Left lung (tissue), 4 donors: ENCODE measurements at regions not wholly inside any gene's neighbourhood (a gene's known extent, or its start where the extent isn't known, plus 50 kb on each side); places are given as distances from the start of the nearest gene placed in this dataset.

Experiments used
- ATAC-seq: fragments of 200-7000 bp; cut with Tn5 transposase; one replicate; pipeline ENCODE4 v1.9.1; 2020; ENCODE audit warnings: moderate library complexity
- DNase-seq, 4 donors: peaks; one replicate each; pipeline ENCODE4 v3.0.0-alpha.2; 2013 to 2020
- H3K27ac ChIP-seq, 2 donors: fragments of 200-600 bp; sonication (generic) in 1 of 2; one replicate each; pipeline versions ENCODE4 v1.5.0 to v1.8.0; 2020 to 2021
- H3K27me3 ChIP-seq, 2 donors: fragments of 200-600 bp; sonication (generic) in 1 of 2; one replicate each; pipeline versions ENCODE4 v1.5.0 to v1.8.0; 2020 to 2021
- H3K36me3 ChIP-seq, 2 donors: fragments of 200-600 bp; sonication (generic) in 1 of 2; one replicate each; pipeline versions ENCODE4 v1.5.0 to v1.8.0; 2020 to 2021
- H3K4me1 ChIP-seq, 2 donors: fragments of 200-600 bp; one replicate each; pipeline ENCODE4 v1.8.0; 2021
- H3K4me3 ChIP-seq, 2 donors: fragments of 200-600 bp; sonication (generic) in 1 of 2; one replicate each; pipeline versions ENCODE4 v1.5.0 to v1.8.0; 2020 to 2021; ENCODE audit warnings: mild to moderate bottlenecking in 1 of 2
- H3K9me3 ChIP-seq, 2 donors: fragments of 200-600 bp; sonication (generic) in 1 of 2; one replicate each; pipeline versions ENCODE4 v1.5.0 to v1.8.0; 2020 to 2021
- intact Hi-C, 2 donors: fragments of 100-400 bp; cut with DNase I; formaldehyde crosslinking; loops; one replicate each; pipeline versions ENCODE4 v1.11.2 to v1.14.2; 2022
- TF ChIP-seq, protein P1 (sequence below), 2 donors: fragments of 200-600 bp; sonication (generic) in 1 of 2; IDR thresholded peaks; one replicate each; pipeline versions ENCODE4 v1.5.0 to v1.8.0; 2021; ENCODE audit warnings: antibody characterized with exemption in 2 of 2
- donor health status: DM: no; HTN: yes; CAD: no.
- donor health status: DM: no; HTN: no; CAD: no.

DNA sequence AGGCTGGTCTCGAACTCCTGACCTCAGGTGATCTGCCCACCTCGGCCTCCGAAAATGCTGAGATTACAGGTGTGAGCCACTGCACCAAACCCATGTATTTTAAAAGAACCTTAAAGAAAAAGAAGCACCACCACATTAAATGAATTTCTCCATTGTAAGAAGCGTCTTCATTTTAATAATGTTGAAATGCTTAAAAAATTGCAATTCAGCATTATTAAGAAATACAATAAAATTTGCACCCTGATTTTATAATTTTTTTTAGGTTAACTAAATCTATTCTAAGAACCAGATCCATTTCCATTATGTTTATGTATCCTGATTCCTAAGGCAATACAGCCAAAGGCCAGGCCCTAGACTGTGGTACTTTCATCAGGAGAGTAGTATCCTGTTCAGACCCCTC lies 167.2 kb downstream of the BTC start:
- H3K27ac ChIP-seq, result no peak overlapping the region
- DNase-seq (no peak), ATAC-seq (no peak)

DNA sequence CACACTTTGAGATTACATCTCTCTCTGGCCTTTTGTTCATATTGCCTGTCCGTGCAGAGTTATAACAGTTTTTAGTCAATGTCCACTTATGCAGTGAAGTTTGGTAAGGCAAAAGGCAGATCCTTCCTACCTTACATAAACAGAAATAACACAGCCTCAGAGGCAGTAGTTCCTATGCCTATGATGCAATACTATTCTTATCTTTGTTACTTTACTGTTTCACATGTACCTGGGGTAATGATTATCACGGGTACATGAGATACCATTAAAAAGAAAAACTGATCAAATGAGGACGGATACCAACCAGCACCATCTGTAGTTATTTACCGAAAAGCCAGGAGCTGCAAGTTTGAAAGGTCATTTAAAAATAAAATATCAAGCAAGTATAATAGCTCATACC lies 166.8 kb downstream of the BTC start:
- TF ChIP-seq, protein P1, sequence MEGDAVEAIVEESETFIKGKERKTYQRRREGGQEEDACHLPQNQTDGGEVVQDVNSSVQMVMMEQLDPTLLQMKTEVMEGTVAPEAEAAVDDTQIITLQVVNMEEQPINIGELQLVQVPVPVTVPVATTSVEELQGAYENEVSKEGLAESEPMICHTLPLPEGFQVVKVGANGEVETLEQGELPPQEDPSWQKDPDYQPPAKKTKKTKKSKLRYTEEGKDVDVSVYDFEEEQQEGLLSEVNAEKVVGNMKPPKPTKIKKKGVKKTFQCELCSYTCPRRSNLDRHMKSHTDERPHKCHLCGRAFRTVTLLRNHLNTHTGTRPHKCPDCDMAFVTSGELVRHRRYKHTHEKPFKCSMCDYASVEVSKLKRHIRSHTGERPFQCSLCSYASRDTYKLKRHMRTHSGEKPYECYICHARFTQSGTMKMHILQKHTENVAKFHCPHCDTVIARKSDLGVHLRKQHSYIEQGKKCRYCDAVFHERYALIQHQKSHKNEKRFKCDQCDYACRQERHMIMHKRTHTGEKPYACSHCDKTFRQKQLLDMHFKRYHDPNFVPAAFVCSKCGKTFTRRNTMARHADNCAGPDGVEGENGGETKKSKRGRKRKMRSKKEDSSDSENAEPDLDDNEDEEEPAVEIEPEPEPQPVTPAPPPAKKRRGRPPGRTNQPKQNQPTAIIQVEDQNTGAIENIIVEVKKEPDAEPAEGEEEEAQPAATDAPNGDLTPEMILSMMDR (IDR thresholded peaks at IDR 0.05), result no peak
- Histone ChIP-seq H3K36me3 (no peaks in the 10 kb centered on the region), H3K4me1 (peaks cover 10 to 76% of the 10 kb centered on the region in 2 donors), H3K4me3 (no peak overlapping the region), H3K27ac (no peak overlapping the region), H3K9me3 (no peaks in the 10 kb centered on the region), H3K27me3 (no peaks in the 10 kb centered on the region)
- intact Hi-C loops, result no loop called here
- ATAC-seq, result no peak
- DNase-seq, result no peak

More for the DNA sequence above, 167.2 kb downstream of the BTC start:
- TF ChIP-seq, protein P1 (IDR thresholded peaks at IDR 0.05), result no peak
- no peaks in the 10 kb centered on the region for H3K9me3 ChIP-seq
- no peaks in the 10 kb centered on the region for H3K36me3 ChIP-seq
- H3K4me3 ChIP-seq, result no peak overlapping the region
- peaks cover 10 to 72% of the 10 kb centered on the region in 2 donors for H3K4me1 ChIP-seq
- intact Hi-C loops, result no loop called here
- no peaks in the 10 kb centered on the region for H3K27me3 ChIP-seq

GRCh38 chr4:74628852-74629620 lies 165.3 kb downstream of the BTC start:
- no peaks in the 10 kb centered on the region for H3K9me3 ChIP-seq
- peak; percentile 36 for ATAC-seq
- H3K4me1 ChIP-seq, result peaks cover 9 to 73% of the 10 kb centered on the region in 2 donors
- no peaks in the 10 kb centered on the region for H3K27me3 ChIP-seq
- intact Hi-C loops, result no loop called here
- H3K4me3 ChIP-seq, result no peak overlapping the region
- no peak for DNase-seq
- H3K27ac ChIP-seq, result no peak overlapping the region
- TF ChIP-seq, protein P1 (IDR thresholded peaks at IDR 0.05), result no peak
- no peaks in the 10 kb centered on the region for H3K36me3 ChIP-seq

DNA sequence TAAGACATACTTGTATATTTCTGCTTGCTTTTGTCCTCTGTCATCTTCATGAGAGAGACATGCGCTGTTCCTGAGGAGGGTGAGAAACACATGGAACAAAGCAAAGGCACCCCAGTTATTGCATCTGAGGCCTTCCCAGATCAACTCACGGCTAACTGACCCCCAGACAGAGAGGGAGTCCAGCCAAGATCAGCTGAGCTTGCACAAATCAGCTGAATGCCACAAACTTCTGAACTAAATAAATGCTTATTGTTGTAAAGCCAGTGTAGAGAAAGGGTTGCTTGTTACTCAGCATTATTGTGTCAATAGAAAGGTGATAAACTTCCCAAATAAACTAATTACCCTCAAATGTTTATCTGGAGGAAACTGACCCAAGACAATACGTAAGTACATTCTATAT lies 163.8 kb downstream of the BTC start:
- Histone ChIP-seq H3K4me1 (peaks cover 0 to 58% of the 10 kb centered on the region in 2 donors), H3K4me3 (no peak overlapping the region), H3K9me3 (no peaks in the 10 kb centered on the region), H3K36me3 (no peaks in the 10 kb centered on the region), H3K27ac (no peak overlapping the region), H3K27me3 (no peaks in the 10 kb centered on the region)
- TF ChIP-seq, protein P1 (IDR thresholded peaks at IDR 0.05), result no peak
- DNase-seq (no peak), ATAC-seq (no peak)
- intact Hi-C loops, result no loop called here

GRCh38 chr4:74631338-74631737 lies 163.0 kb downstream of the BTC start:
- H3K9me3 ChIP-seq, result no peaks in the 10 kb centered on the region

More at GRCh38 chr4:74631338-74631737, 163.0 kb downstream of the BTC start:
- Histone ChIP-seq H3K36me3 (no peaks in the 10 kb centered on the region), H3K4me1 (peaks cover 0 to 51% of the 10 kb centered on the region in 2 donors), H3K4me3 (no peak overlapping the region), H3K27me3 (no peaks in the 10 kb centered on the region), H3K27ac (no peak overlapping the region)
- TF ChIP-seq, protein P1 (IDR thresholded peaks at IDR 0.05), result no peak
- no peak for DNase-seq
- no peak for ATAC-seq
- intact Hi-C loops, result no loop called here
